SK-N-SH treated with all-trans-retinoic acid at 6 μM for 48 hours (cell line): ENCODE measurements at regions not wholly inside any gene's neighbourhood (a gene's known extent, or its start where the extent isn't known, plus 50 kb on each side); places are given as distances from the start of the nearest gene placed in this dataset.

ENCODE experiments used
- ATAC-seq: fragments of 200-7000 bp; cut with Tn5 transposase; 3 replicates; pipeline ENCODE4 v1.9.1; 2020; ENCODE audit warnings: mild to moderate bottlenecking, moderate library complexity
- ARNTL ChIP-seq: fragments of 450-650 bp; formaldehyde crosslinking; IDR thresholded peaks from 2 replicates; pipeline ENCODE4 v1.5.0; 2020; ENCODE audit warnings: low read depth, mild to moderate bottlenecking, moderate library complexity, borderline replicate concordance
- BACH2 ChIP-seq: fragments of 250-450 bp; sonication (Bioruptor Pico); IDR thresholded peaks from 2 replicates; pipeline ENCODE4 v1.9.0; 2021; ENCODE audit warnings: mild to moderate bottlenecking, borderline replicate concordance
- CREB5 ChIP-seq: fragments of 250-450 bp; sonication (Bioruptor Pico); IDR thresholded peaks from 2 replicates; pipeline ENCODE4 v1.5.1; 2020; ENCODE audit warnings: low read depth, mild to moderate bottlenecking, moderate library complexity
- CSDC2 ChIP-seq: fragments of 250-450 bp; sonication (Bioruptor Pico); IDR thresholded peaks from 2 replicates; pipeline ENCODE4 v1.5.0; 2020; ENCODE audit warnings: mild to moderate bottlenecking, moderate library complexity
- ESRRG ChIP-seq: fragments of 250-450 bp; sonication (Bioruptor Pico); IDR thresholded peaks from 2 replicates; pipeline ENCODE4 v1.6.1; 2021; ENCODE audit warnings: mild to moderate bottlenecking
- GLIS3 ChIP-seq: fragments of 250-450 bp; sonication (Bioruptor Pico); IDR thresholded peaks from 2 replicates; pipeline ENCODE4 v1.5.0; 2020; ENCODE audit warnings: mild to moderate bottlenecking, moderate library complexity
- ISL1 ChIP-seq: fragments of 250-450 bp; sonication (Bioruptor Pico); IDR thresholded peaks from 2 replicates; pipeline ENCODE4 v2.1.2; 2022; ENCODE audit warnings: mild to moderate bottlenecking, moderate library complexity
- OSR1 ChIP-seq: fragments of 250-450 bp; sonication (Bioruptor Pico); IDR thresholded peaks from 2 replicates; pipeline ENCODE4 v1.8.0; 2022; ENCODE audit warnings: moderate library complexity, mild to moderate bottlenecking, inconsistent platforms
- PATZ1 ChIP-seq: fragments of 250-450 bp; sonication (Bioruptor Pico); IDR thresholded peaks from 2 replicates; pipeline ENCODE4 v1.8.0; 2020; ENCODE audit warnings: mild to moderate bottlenecking, moderate library complexity, borderline replicate concordance
- PPARA ChIP-seq: fragments of 250-450 bp; sonication (Bioruptor Pico); IDR thresholded peaks from 2 replicates; pipeline ENCODE4 v1.5.0; 2020; ENCODE audit warnings: mild to moderate bottlenecking, borderline replicate concordance
- RARB ChIP-seq: fragments of 250-450 bp; sonication (Bioruptor Pico); IDR thresholded peaks from 2 replicates; pipeline ENCODE4 v1.8.0; 2021; ENCODE audit warnings: mild to moderate bottlenecking, moderate library complexity
- SNAI2 ChIP-seq: fragments of 250-450 bp; sonication (Bioruptor Pico); IDR thresholded peaks from 2 replicates; pipeline ENCODE4 v1.5.0; 2020; ENCODE audit warnings: mild to moderate bottlenecking, moderate library complexity
- TCF4 ChIP-seq: fragments of 250-450 bp; sonication (Bioruptor Pico); IDR thresholded peaks from 2 replicates; pipeline ENCODE4 v1.8.0; 2021; ENCODE audit warnings: mild to moderate bottlenecking, moderate library complexity, borderline replicate concordance
- TOX ChIP-seq: fragments of 250-450 bp; sonication (Bioruptor Pico); IDR thresholded peaks from 2 replicates; pipeline ENCODE4 v1.8.0; 2021; ENCODE audit warnings: mild to moderate bottlenecking, moderate library complexity, borderline replicate concordance
- ZC3H10 ChIP-seq: fragments of 250-450 bp; sonication (Bioruptor Pico); IDR thresholded peaks from 2 replicates; pipeline ENCODE4 v1.5.1; 2021; ENCODE audit warnings: mild to moderate bottlenecking, moderate library complexity
- ZFP3 ChIP-seq: fragments of 250-450 bp; sonication (Bioruptor Pico); IDR thresholded peaks from 2 replicates; pipeline ENCODE4 v1.5.0; 2020; ENCODE audit warnings: mild to moderate bottlenecking, moderate library complexity
- ZFP30 ChIP-seq: fragments of 450-650 bp; formaldehyde crosslinking; IDR thresholded peaks from 2 replicates; pipeline ENCODE4 v1.5.0; 2022; ENCODE audit warnings: mild to moderate bottlenecking, moderate library complexity
- ZNF565 ChIP-seq: fragments of 450-650 bp; formaldehyde crosslinking; conservative IDR thresholded peaks from 2 replicates; pipeline ENCODE4 v1.5.0; 2020; ENCODE audit warnings: low read depth, mild to moderate bottlenecking, moderate library complexity
- ZNF70 ChIP-seq: fragments of 450-650 bp; formaldehyde crosslinking; IDR thresholded peaks from 2 replicates; pipeline ENCODE4 v1.5.0; 2020; ENCODE audit warnings: mild to moderate bottlenecking, moderate library complexity
- ZNF8 ChIP-seq: fragments of 450-650 bp; formaldehyde crosslinking; IDR thresholded peaks from 2 replicates; pipeline ENCODE4 v1.5.0; 2020; ENCODE audit warnings: mild to moderate bottlenecking, moderate library complexity
- TF ChIP-seq, protein P1 (sequence below): fragments of 250-450 bp; sonication (Bioruptor Pico); IDR thresholded peaks from 2 replicates; pipeline ENCODE4 v1.5.0; 2020; ENCODE audit warnings: mild to moderate bottlenecking, moderate library complexity
- TF ChIP-seq, protein P2 (sequence below): fragments of 250-450 bp; sonication (Bioruptor Pico); IDR thresholded peaks from 2 replicates; pipeline ENCODE4 v1.5.1; 2021; ENCODE audit warnings: mild to moderate bottlenecking, moderate library complexity

DNA sequence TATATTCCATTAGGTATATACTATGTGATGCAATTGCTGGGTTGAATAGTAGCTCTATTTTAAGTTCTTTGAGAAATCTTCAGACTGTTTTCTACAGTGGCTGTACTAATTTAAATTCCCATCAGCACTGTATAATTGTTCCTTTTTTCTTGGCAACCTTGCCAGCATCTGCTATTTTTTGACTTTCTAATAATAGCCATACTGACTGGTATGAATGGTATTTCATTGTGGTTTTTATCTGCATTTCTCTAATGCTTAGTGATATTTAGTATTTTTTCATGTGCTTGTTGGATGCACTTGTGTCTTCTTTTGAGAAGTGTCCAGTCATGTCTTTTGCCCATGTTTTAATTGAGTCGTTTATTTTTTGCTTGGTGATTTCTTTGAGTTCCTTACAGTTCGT is 145.1 kb upstream of the PLSCR5 start:
- no peak for TF ChIP-seq TOX (CRISPR knock-in tag)
- no peak for TF ChIP-seq OSR1
- TF ChIP-seq ZNF8 (CRISPR knock-in tag), result no peak
- TF ChIP-seq PPARA (CRISPR knock-in tag), result no peak
- TF ChIP-seq ZFP3 (CRISPR knock-in tag), result no peak
- no peak for TF ChIP-seq PATZ1 (CRISPR knock-in tag)
- TF ChIP-seq ZC3H10 (CRISPR knock-in tag), result no peak
- TF ChIP-seq ESRRG (CRISPR knock-in tag), result no peak
- TF ChIP-seq CSDC2, result no peak
- no peak for TF ChIP-seq ZFP30 (CRISPR knock-in tag)
- TF ChIP-seq ARNTL (CRISPR knock-in tag), result no peak
- TF ChIP-seq TCF4 (CRISPR knock-in tag), result no peak
- TF ChIP-seq ISL1 (CRISPR knock-in tag), result no peak
- TF ChIP-seq RARB (CRISPR knock-in tag), result no peak
- TF ChIP-seq ZNF565 (CRISPR knock-in tag), result no peak
- TF ChIP-seq, protein P1, sequence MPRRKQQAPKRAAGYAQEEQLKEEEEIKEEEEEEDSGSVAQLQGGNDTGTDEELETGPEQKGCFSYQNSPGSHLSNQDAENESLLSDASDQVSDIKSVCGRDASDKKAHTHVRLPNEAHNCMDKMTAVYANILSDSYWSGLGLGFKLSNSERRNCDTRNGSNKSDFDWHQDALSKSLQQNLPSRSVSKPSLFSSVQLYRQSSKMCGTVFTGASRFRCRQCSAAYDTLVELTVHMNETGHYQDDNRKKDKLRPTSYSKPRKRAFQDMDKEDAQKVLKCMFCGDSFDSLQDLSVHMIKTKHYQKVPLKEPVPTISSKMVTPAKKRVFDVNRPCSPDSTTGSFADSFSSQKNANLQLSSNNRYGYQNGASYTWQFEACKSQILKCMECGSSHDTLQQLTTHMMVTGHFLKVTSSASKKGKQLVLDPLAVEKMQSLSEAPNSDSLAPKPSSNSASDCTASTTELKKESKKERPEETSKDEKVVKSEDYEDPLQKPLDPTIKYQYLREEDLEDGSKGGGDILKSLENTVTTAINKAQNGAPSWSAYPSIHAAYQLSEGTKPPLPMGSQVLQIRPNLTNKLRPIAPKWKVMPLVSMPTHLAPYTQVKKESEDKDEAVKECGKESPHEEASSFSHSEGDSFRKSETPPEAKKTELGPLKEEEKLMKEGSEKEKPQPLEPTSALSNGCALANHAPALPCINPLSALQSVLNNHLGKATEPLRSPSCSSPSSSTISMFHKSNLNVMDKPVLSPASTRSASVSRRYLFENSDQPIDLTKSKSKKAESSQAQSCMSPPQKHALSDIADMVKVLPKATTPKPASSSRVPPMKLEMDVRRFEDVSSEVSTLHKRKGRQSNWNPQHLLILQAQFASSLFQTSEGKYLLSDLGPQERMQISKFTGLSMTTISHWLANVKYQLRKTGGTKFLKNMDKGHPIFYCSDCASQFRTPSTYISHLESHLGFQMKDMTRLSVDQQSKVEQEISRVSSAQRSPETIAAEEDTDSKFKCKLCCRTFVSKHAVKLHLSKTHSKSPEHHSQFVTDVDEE, result no peak
- TF ChIP-seq, all 23 proteins: peak for 0
- ATAC-seq, result no peak; the same call in 2 of the 3 replicates

GRCh38 chr3:146747928-146748327 is 142.8 kb upstream of the PLSCR5 start:
- TF ChIP-seq PPARA (CRISPR knock-in tag) (no peak), ZC3H10 (CRISPR knock-in tag) (no peak)
- peak; percentile 61 for ATAC-seq

DNA sequence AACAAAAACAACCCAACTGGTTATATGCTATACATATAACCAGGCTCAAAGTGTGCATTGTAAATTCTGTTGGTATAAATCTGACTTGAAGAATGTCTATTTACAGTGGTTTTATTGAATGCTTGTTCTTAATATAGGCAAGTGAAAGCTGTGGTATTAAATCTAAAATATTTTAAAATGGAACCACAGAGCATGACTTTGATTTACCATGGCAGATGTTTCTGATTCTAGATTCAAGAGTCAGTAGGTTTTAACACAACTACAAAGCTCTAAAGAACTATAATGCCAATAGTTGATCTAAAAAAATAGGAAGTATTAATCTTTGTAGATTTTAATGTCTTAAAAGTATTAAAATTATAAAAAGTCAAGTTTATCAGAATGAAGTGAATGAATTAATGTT is 141.9 kb upstream of the PLSCR5 start:
- no peak for ATAC-seq
- no peak for TF ChIP-seq ZNF70 (CRISPR knock-in tag)
- no peak for TF ChIP-seq ZC3H10 (CRISPR knock-in tag)
- no peak for TF ChIP-seq PPARA (CRISPR knock-in tag)
- no peak for TF ChIP-seq GLIS3 (CRISPR knock-in tag)
- TF ChIP-seq ESRRG (CRISPR knock-in tag), result no peak
- no peak for TF ChIP-seq BACH2 (CRISPR knock-in tag)
- no peak for TF ChIP-seq ZNF8 (CRISPR knock-in tag)
- no peak for TF ChIP-seq ISL1 (CRISPR knock-in tag)

DNA sequence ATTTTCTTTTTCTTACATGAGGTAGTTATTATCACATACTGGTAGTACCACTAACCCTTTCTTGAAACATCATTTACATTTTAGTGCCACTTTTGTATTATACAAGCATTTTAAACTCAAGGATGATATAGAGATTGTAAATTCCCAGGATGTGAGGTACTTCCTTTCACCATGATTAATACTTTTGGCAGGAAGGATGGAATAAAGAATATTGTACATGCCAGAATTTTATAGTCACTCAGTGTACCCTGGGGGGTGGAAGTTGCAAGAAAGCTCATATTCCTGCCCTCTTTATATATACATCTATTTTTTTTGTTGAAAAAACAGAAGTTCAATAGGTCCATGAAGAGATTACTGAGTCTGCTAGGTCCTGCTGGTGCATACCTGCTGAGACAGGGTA is 141.0 kb upstream of the PLSCR5 start:
- TF ChIP-seq, protein P2, sequence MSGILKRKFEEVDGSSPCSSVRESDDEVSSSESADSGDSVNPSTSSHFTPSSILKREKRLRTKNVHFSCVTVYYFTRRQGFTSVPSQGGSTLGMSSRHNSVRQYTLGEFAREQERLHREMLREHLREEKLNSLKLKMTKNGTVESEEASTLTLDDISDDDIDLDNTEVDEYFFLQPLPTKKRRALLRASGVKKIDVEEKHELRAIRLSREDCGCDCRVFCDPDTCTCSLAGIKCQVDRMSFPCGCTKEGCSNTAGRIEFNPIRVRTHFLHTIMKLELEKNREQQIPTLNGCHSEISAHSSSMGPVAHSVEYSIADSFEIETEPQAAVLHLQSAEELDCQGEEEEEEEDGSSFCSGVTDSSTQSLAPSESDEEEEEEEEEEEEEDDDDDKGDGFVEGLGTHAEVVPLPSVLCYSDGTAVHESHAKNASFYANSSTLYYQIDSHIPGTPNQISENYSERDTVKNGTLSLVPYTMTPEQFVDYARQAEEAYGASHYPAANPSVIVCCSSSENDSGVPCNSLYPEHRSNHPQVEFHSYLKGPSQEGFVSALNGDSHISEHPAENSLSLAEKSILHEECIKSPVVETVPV (CRISPR knock-in tag), result no peak
- no peak for TF ChIP-seq ZFP30 (CRISPR knock-in tag)
- no peak for TF ChIP-seq SNAI2 (CRISPR knock-in tag)
- no peak for TF ChIP-seq ARNTL (CRISPR knock-in tag)
- TF ChIP-seq ISL1 (CRISPR knock-in tag), result no peak
- TF ChIP-seq TOX (CRISPR knock-in tag), result no peak
- TF ChIP-seq, all 23 proteins: peak for 0
- ATAC-seq, result no peak

DNA sequence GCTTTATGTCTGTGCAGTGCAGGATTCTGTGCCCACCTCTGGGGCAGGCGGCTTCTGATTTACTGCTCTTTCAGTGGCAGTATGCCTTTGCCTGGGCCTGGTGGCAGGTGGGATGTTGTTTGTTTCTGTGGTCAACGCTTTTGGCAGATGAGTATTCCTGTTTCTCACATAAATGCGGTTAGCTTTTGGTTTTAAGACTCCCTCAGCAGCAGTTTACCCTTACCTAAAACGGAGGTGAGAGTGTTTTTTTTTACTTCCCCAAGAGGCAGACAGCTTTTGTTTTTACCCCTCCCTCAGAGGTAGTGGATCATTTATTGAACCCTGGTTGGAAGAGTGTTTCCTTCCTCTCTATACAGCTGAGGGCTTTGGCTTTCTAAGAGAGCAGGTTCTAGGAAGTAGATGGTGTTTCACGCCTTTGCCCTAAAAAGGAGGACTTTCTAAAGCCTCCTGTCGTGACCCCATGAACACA is 134.1 kb upstream of the PLSCR5 start:
- no peak for ATAC-seq
- TF ChIP-seq SNAI2 (CRISPR knock-in tag), result no peak
- TF ChIP-seq ZFP30 (CRISPR knock-in tag), result no peak
- no peak for TF ChIP-seq ZC3H10 (CRISPR knock-in tag)
- no peak for TF ChIP-seq ZNF565 (CRISPR knock-in tag)
- TF ChIP-seq GLIS3 (CRISPR knock-in tag), result no peak
- no peak for TF ChIP-seq BACH2 (CRISPR knock-in tag)
- no peak for TF ChIP-seq CREB5 (CRISPR knock-in tag)
- TF ChIP-seq, protein P2 (CRISPR knock-in tag), result no peak
- TF ChIP-seq RARB (CRISPR knock-in tag), result no peak
- TF ChIP-seq, protein P1, result no peak
